Peyer's patch (tissue), 4 donors: ENCODE measurements at regions not wholly inside any gene's neighbourhood (a gene's known extent, or its start where the extent isn't known, plus 50 kb on each side); places are given as distances from the start of the nearest gene placed in this dataset.

Source experiments
- POLR2A ChIP-seq, 2 donors: fragments of 450-650 bp; IDR thresholded peaks; one replicate each; pipeline ENCODE4 v1.5.1; 2017; ENCODE audit warnings: antibody characterized with exemption in 2 of 2, mild to moderate bottlenecking in 2 of 2, moderate library complexity in 2 of 2
- TF ChIP-seq, protein P1 (sequence below), 6 experiments: fragments of 450-650 bp in 4 of 6; fragments of 200-600 bp in 2 of 6; sonication (generic) in 1 of 6; IDR thresholded peaks; one replicate each; pipeline ENCODE4 v1.5.1; 2017 to 2019; ENCODE audit warnings: antibody characterized with exemption in 6 of 6, mild to moderate bottlenecking in 3 of 6, moderate library complexity in 1 of 6

DNA sequence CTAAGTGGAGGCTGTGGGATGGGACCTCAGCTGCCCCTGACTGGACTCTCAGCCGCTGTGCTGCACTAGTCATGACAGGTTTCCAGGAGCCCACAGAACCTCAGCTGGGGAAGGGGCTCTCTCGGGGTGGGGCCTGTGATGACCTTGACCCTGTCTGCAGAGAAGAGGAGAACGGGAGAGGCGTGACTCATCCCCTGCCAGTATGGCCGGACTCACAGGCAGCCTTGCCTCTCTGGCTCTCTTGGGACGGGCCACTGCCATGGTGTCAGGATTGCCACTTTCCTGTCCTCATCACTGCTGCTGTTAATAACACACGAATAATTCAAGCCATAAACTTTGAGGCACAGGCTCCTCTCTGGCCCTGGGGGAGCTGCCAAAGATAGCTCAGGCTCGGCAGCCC is 295.3 kb downstream of the UQCRFS1 start:
- TF ChIP-seq POLR2A (IDR thresholded peaks at IDR 0.05): no peak
- TF ChIP-seq, protein P1, sequence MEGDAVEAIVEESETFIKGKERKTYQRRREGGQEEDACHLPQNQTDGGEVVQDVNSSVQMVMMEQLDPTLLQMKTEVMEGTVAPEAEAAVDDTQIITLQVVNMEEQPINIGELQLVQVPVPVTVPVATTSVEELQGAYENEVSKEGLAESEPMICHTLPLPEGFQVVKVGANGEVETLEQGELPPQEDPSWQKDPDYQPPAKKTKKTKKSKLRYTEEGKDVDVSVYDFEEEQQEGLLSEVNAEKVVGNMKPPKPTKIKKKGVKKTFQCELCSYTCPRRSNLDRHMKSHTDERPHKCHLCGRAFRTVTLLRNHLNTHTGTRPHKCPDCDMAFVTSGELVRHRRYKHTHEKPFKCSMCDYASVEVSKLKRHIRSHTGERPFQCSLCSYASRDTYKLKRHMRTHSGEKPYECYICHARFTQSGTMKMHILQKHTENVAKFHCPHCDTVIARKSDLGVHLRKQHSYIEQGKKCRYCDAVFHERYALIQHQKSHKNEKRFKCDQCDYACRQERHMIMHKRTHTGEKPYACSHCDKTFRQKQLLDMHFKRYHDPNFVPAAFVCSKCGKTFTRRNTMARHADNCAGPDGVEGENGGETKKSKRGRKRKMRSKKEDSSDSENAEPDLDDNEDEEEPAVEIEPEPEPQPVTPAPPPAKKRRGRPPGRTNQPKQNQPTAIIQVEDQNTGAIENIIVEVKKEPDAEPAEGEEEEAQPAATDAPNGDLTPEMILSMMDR (IDR thresholded peaks at IDR 0.05): no peak
